SK-N-MC (cell line): ENCODE measurements at regions not wholly inside any gene's neighbourhood (a gene's known extent, or its start where the extent isn't known, plus 50 kb on each side); places are given as distances from the start of the nearest gene placed in this dataset.

Experiments
- DNase-seq: peaks from one replicate; pipeline ENCODE4 v3.0.0-alpha.2; 2011; ENCODE audit warnings: low read depth, low spot score
- H3K27ac ChIP-seq: fragments of 200-600 bp; sonication (generic); 2 replicates; pipeline ENCODE4 v1.5.1; 2016; ENCODE audit warnings: mixed run types
- H3K36me3 ChIP-seq: fragments of 200-600 bp; sonication (generic); 2 replicates; pipeline ENCODE4 v1.6.1; 2017; ENCODE audit warnings: antibody characterized with exemption, low read length, mixed read lengths; ENCODE audit not compliant: insufficient read depth
- H3K4me3 ChIP-seq: fragments of 200-600 bp; sonication (generic); 2 replicates; pipeline ENCODE4 v1.5.1; 2016
- H3K9ac ChIP-seq: fragments of 200-600 bp; sonication (generic); 2 replicates; pipeline ENCODE4 v1.8.0; 2017; ENCODE audit warnings: mixed run types, mixed read lengths; ENCODE audit not compliant: insufficient read length
- H3K9me3 ChIP-seq: fragments of 200-600 bp; sonication (generic); 2 replicates; pipeline ENCODE4 v1.6.1; 2017; ENCODE audit warnings: low read depth, mild to moderate bottlenecking, antibody characterized with exemption, low read length, moderate library complexity, mixed read lengths
- EZH2 ChIP-seq: fragments of 200-600 bp; sonication (generic); IDR thresholded peaks from one replicate; pipeline ENCODE4 v1.6.1; 2017; ENCODE audit warnings: antibody characterized with exemption
- FOXP2 ChIP-seq: optimal IDR thresholded peaks from 2 replicates; pipeline ENCODE3; 2011; ENCODE audit warnings: mild to moderate bottlenecking, moderate library complexity; ENCODE audit not compliant: insufficient read depth; ENCODE audit errors: extremely low read length, control extremely low read depth
- POLR2AphosphoS5 ChIP-seq: IDR thresholded peaks from 2 replicates; pipeline ENCODE4 v1.6.1; 2012; ENCODE audit warnings: mild to moderate bottlenecking, low read depth, low read length, borderline replicate concordance

GRCh38 chr1:38693759-38694158 is 165.8 kb downstream of the RRAGC start:
- TF ChIP-seq POLR2AphosphoS5 (no peak), FOXP2 (no peak), EZH2 (no peak)
- no peaks in the 10 kb centered on the region for H3K36me3 ChIP-seq
- no peak overlapping the region for H3K4me3 ChIP-seq
- no peaks in the 10 kb centered on the region for H3K9me3 ChIP-seq
- no peak overlapping the region for H3K27ac ChIP-seq
- no peak for DNase-seq
- no peak overlapping the region for H3K9ac ChIP-seq

DNA sequence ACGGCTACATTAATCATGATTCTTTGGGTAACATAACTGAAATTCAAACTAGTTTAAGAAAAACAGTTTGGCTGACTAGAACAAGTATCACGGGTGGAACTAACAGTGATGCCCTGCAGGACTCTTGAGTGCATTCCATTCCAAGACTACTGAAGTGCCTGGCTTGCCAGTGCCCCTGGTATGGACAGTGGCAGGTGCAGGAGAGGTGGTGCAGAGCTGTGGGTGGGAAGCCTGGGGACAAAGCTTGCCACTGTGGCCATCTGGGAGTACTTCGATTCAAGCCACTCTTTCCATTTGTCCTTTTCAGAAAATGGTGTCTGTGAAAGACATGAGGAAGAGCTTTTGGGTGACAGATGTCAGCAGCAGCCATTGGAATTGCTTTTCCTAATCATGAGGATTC is 166.5 kb downstream of the RRAGC start:
- no peak for DNase-seq

DNA sequence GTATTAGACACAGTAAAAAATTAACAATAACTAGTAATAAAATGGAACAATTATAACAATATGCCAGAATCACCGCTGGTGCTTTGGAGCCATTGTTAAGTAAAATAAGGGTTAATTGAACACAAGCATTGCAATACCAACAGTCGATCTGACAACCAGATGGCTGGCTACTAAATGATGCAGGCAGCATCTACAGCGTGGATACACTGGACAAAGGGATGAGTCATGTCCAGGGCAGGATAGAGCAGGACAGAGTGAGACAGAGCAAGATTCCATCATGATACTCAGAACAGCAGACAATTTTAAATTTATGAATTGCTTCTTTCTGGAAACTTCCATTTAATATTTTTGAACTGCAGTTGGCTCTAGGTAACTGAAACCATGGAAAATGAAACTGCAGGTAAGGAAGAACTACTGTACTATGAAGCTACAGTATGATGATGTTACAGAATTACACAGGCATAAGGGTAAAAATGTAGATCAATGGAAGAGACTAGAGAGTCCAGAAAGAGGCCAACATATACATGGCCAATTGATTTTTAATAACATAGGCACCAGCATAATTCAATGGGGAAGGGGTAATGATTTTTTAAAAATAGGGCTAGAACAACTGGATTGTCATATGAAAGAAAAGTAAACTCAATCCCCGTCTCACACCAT is 168.7 kb downstream of the RRAGC start:
- Histone ChIP-seq H3K27ac (no peak overlapping the region), H3K9ac (no peak overlapping the region), H3K9me3 (no peaks in the 10 kb centered on the region), H3K36me3 (no peaks in the 10 kb centered on the region), H3K4me3 (no peak overlapping the region)
- no peak for TF ChIP-seq FOXP2
- no peak for TF ChIP-seq EZH2
- no peak for TF ChIP-seq POLR2AphosphoS5
- no peak for DNase-seq

More for the DNA sequence above, 166.5 kb downstream of the RRAGC start:
- TF ChIP-seq EZH2 = no peak
- TF ChIP-seq POLR2AphosphoS5 = no peak
- TF ChIP-seq FOXP2 = no peak
- no peaks in the 10 kb centered on the region for H3K9me3 ChIP-seq
- no peak overlapping the region for H3K27ac ChIP-seq
- H3K9ac ChIP-seq = no peak overlapping the region
- no peaks in the 10 kb centered on the region for H3K36me3 ChIP-seq
- no peak overlapping the region for H3K4me3 ChIP-seq

DNA sequence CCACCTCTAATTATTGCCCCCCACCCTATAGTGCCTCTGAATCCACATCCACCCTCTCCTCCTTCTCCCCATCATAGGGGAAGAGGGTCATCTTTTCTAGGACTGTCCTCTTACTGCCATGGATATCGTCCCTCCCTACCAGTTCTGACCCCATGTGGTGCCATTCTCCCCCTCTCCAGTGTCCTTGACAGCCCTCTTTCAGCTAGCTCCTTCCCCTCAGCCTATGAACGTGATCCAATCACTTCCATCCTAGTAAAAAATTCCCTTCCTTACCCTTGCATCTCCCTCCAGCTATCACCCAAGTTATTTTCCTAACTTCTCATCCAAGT is 172.7 kb downstream of the RRAGC start:
- no peak overlapping the region for H3K4me3 ChIP-seq
- H3K27ac ChIP-seq = no peak overlapping the region
- no peak overlapping the region for H3K9ac ChIP-seq
- TF ChIP-seq EZH2 = no peak
- TF ChIP-seq FOXP2 = no peak
- no peak for TF ChIP-seq POLR2AphosphoS5
- no peak for DNase-seq
- H3K36me3 ChIP-seq = no peaks in the 10 kb centered on the region
- H3K9me3 ChIP-seq = no peaks in the 10 kb centered on the region

DNA sequence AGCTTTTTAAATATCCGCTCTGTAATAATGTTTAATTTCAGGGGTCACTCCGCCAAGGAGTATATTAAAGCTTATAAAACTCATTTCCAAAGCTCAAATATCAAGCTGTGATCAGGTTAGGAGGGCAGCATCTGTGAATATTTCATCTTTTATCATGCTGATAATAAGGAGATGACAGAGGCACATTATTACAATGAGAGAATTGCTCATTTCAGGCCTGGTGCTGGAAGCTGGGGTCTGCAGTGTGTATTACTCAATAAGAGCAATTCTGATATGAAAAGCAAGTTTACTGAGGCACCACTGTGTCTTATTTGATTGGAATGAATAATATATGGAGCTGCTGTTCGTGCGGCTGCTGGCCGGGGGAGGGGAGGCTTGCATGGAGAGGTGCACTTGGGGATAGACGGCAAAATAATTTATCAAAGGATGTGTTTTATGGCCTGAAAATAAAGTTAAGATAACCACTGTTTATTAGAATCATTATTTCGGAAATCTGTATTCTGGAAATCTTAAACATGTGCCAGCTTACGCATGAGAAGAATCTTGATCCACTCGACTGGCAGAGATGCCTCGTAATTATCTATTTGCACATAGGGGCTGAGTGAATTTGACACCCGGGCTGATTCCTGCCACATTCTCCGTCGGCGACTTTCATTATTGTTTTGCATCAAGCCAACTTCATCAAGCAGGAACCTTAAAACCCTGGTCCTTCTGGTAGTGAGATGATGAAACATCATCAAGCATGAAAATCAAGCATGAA is 173.2 kb downstream of the RRAGC start:
- no peak overlapping the region for H3K9ac ChIP-seq
- no peaks in the 10 kb centered on the region for H3K36me3 ChIP-seq
- DNase-seq = no peak
- H3K4me3 ChIP-seq = no peak overlapping the region
- TF ChIP-seq EZH2 (no peak), FOXP2 (no peak)
- H3K9me3 ChIP-seq = no peaks in the 10 kb centered on the region
- no peak overlapping the region for H3K27ac ChIP-seq

GRCh38 chr1:38685388-38685787 is 174.2 kb downstream of the RRAGC start:
- Histone ChIP-seq H3K9ac (no peak overlapping the region), H3K9me3 (no peaks in the 10 kb centered on the region), H3K27ac (no peak overlapping the region), H3K4me3 (no peak overlapping the region), H3K36me3 (no peaks in the 10 kb centered on the region)
- DNase-seq = no peak
- TF ChIP-seq FOXP2 = no peak
- no peak for TF ChIP-seq EZH2
- no peak for TF ChIP-seq POLR2AphosphoS5

DNA sequence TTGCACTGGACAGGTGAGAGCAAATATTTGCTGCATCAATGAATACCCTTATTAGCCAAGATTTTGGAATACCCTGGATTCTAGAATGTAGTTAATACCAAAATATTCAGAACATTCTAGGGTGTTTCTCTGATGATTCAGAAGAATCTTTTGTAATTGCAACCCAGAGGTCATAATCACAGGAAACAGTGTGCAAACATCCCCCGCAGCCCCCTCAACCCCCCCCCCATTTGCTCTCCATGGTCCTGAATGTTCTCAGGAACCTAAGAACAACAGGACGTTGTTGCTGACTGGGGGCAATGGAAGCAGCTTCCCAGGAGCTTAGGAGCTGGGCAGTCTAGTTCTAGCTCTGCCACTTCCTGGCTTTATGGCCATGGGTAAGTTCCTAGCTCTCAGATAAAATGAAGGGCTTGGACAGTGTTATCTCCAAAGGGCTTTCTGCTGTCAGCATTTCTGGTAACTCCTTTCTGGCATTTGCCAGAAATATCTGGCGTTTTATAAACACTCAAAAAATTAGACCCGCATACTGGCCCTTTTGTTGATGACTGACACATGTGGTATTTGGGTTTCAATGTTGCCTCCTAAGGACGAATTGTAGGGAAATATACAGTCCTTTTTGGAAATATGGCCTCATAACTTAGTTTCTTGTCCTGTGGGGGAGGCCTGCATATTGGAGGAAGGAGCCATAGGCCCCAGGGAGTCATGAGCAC is 178.6 kb downstream of the RRAGC start:
- no peak overlapping the region for H3K4me3 ChIP-seq
- H3K9ac ChIP-seq = no peak overlapping the region
- TF ChIP-seq POLR2AphosphoS5 = no peak
- no peak overlapping the region for H3K27ac ChIP-seq
- no peaks in the 10 kb centered on the region for H3K36me3 ChIP-seq
- H3K9me3 ChIP-seq = no peaks in the 10 kb centered on the region
- DNase-seq = no peak

GRCh38 chr1:38677756-38678155 is 181.8 kb downstream of the RRAGC start:
- Histone ChIP-seq H3K9me3 (no peaks in the 10 kb centered on the region), H3K9ac (no peak overlapping the region), H3K4me3 (no peak overlapping the region), H3K36me3 (no peaks in the 10 kb centered on the region), H3K27ac (no peak overlapping the region)
- no peak for DNase-seq
- TF ChIP-seq FOXP2 (no peak), POLR2AphosphoS5 (no peak), EZH2 (no peak)
